HEK293 (cell line): ENCODE measurements at regions not wholly inside any gene's neighbourhood (a gene's known extent, or its start where the extent isn't known, plus 50 kb on each side); places are given as distances from the start of the nearest gene placed in this dataset.

Experiments used
- EGR2 ChIP-seq: fragments of 450-650 bp; formaldehyde crosslinking; IDR thresholded peaks from 2 replicates; pipeline ENCODE4 v1.5.1; 2016; ENCODE audit warnings: low read depth, missing biosample characterization, missing genetic modification characterization
- IKZF3 ChIP-seq: fragments of 450-650 bp; IDR thresholded peaks from 2 replicates; pipeline ENCODE4 v1.5.0; 2018; ENCODE audit warnings: missing biosample characterization, mild to moderate bottlenecking, missing genetic modification characterization, moderate library complexity
- KLF1 ChIP-seq: fragments of 450-650 bp; formaldehyde crosslinking; IDR thresholded peaks from 2 replicates; pipeline ENCODE4 v1.5.1; 2016; ENCODE audit warnings: missing biosample characterization, missing genetic modification characterization
- KLF8 ChIP-seq: fragments of 450-650 bp; formaldehyde crosslinking; IDR thresholded peaks from 2 replicates; pipeline ENCODE4 v1.5.1; 2016; ENCODE audit warnings: missing biosample characterization, missing genetic modification characterization
- KLF9 ChIP-seq: fragments of 450-650 bp; formaldehyde crosslinking; IDR thresholded peaks from 2 replicates; pipeline ENCODE4 v1.5.1; 2016; ENCODE audit warnings: missing biosample characterization, missing genetic modification characterization, low read depth
- OSR2 ChIP-seq: fragments of 450-650 bp; formaldehyde crosslinking; IDR thresholded peaks from 2 replicates; pipeline ENCODE4 v1.5.1; 2016; ENCODE audit warnings: missing biosample characterization, missing genetic modification characterization
- PATZ1 ChIP-seq: fragments of 450-650 bp; formaldehyde crosslinking; IDR thresholded peaks from 2 replicates; pipeline ENCODE4 v1.5.1; 2016; ENCODE audit warnings: missing biosample characterization, missing genetic modification characterization
- SCRT1 ChIP-seq: fragments of 450-650 bp; formaldehyde crosslinking; IDR thresholded peaks from 2 replicates; pipeline ENCODE4 v1.5.1; 2016; ENCODE audit warnings: missing biosample characterization, missing genetic modification characterization, borderline replicate concordance
- SETDB1 ChIP-seq: IDR thresholded peaks from one replicate; pipeline ENCODE4 v1.6.1; 2017; ENCODE audit warnings: mild to moderate bottlenecking, low read length, moderate library complexity, mixed read lengths; ENCODE audit not compliant: insufficient read length
- ZBTB20 ChIP-seq: fragments of 450-650 bp; formaldehyde crosslinking; IDR thresholded peaks from 2 replicates; pipeline ENCODE4 v1.5.1; 2016; ENCODE audit warnings: missing biosample characterization, missing genetic modification characterization
- ZEB2 ChIP-seq: fragments of 450-650 bp; formaldehyde crosslinking; IDR thresholded peaks from 2 replicates; pipeline ENCODE4 v1.5.1; 2016; ENCODE audit warnings: missing biosample characterization, missing genetic modification characterization
- ZFP37 ChIP-seq: fragments of 450-650 bp; formaldehyde crosslinking; IDR thresholded peaks from 2 replicates; pipeline ENCODE4 v1.5.1; 2016; ENCODE audit warnings: missing biosample characterization, missing genetic modification characterization
- ZFP69B ChIP-seq: fragments of 450-650 bp; formaldehyde crosslinking; IDR thresholded peaks from 2 replicates; pipeline ENCODE4 v1.5.1; 2016; ENCODE audit warnings: missing biosample characterization, missing genetic modification characterization
- ZNF148 ChIP-seq: fragments of 450-650 bp; formaldehyde crosslinking; IDR thresholded peaks from 2 replicates; pipeline ENCODE4 v1.5.0; 2017; ENCODE audit warnings: missing biosample characterization, missing genetic modification characterization, borderline replicate concordance
- ZNF274 ChIP-seq, 2 experiments: fragments of 200-500 bp in 1 of 2; fragments of 450-650 bp in 1 of 2; sonication (Bioruptor generic) in 1 of 2; formaldehyde crosslinking in 1 of 2; IDR thresholded peaks; 2 replicates each; pipeline versions ENCODE4 v1.5.1 to v1.6.1; 2014 to 2016; ENCODE audit warnings: borderline replicate concordance in 1 of 2, inconsistent platforms in 1 of 2, low read length in 1 of 2, missing biosample characterization in 1 of 2, missing genetic modification characterization in 1 of 2
- ZNF324 ChIP-seq: fragments of 450-650 bp; formaldehyde crosslinking; IDR thresholded peaks from 2 replicates; pipeline ENCODE4 v1.5.1; 2016; ENCODE audit warnings: missing biosample characterization, missing genetic modification characterization
- ZNF561 ChIP-seq: fragments of 450-650 bp; IDR thresholded peaks from 2 replicates; pipeline ENCODE4 v1.5.1; 2018; ENCODE audit warnings: missing biosample characterization, missing genetic modification characterization, borderline replicate concordance
- ZNF571 ChIP-seq: fragments of 450-650 bp; formaldehyde crosslinking; IDR thresholded peaks from 2 replicates; pipeline ENCODE4 v1.5.0; 2017; ENCODE audit warnings: missing biosample characterization, missing genetic modification characterization
- ZNF600 ChIP-seq: fragments of 450-650 bp; formaldehyde crosslinking; IDR thresholded peaks from 2 replicates; pipeline ENCODE4 v1.5.1; 2016; ENCODE audit warnings: missing biosample characterization, missing genetic modification characterization
- ZNF610 ChIP-seq: fragments of 450-650 bp; formaldehyde crosslinking; IDR thresholded peaks from 2 replicates; pipeline ENCODE4 v1.5.1; 2016; ENCODE audit warnings: missing biosample characterization, missing genetic modification characterization, borderline replicate concordance
- ZNF629 ChIP-seq: fragments of 450-650 bp; formaldehyde crosslinking; IDR thresholded peaks from 2 replicates; pipeline ENCODE4 v1.5.1; 2017; ENCODE audit warnings: missing biosample characterization, missing genetic modification characterization
- ZNF843 ChIP-seq: fragments of 450-650 bp; formaldehyde crosslinking; IDR thresholded peaks from 2 replicates; pipeline ENCODE4 v1.5.1; 2016; ENCODE audit warnings: missing biosample characterization, missing genetic modification characterization
- ZSCAN30 ChIP-seq: fragments of 450-650 bp; IDR thresholded peaks from 2 replicates; pipeline ENCODE4 v1.5.1; 2018; ENCODE audit warnings: missing biosample characterization, mild to moderate bottlenecking, missing genetic modification characterization, moderate library complexity
- ZXDB ChIP-seq: fragments of 450-650 bp; formaldehyde crosslinking; IDR thresholded peaks from 2 replicates; pipeline ENCODE4 v1.5.1; 2016; ENCODE audit warnings: missing biosample characterization, missing genetic modification characterization
- TF ChIP-seq, protein P1 (sequence below): fragments of 450-650 bp; formaldehyde crosslinking; conservative IDR thresholded peaks from 2 replicates; pipeline ENCODE4 v1.5.1; 2016; ENCODE audit warnings: low read depth, missing biosample characterization, missing genetic modification characterization
- TF ChIP-seq, protein P2 (sequence below): fragments of 450-650 bp; IDR thresholded peaks from 2 replicates; pipeline ENCODE4 v1.5.1; 2018; ENCODE audit warnings: missing biosample characterization, mild to moderate bottlenecking, missing genetic modification characterization

DNA sequence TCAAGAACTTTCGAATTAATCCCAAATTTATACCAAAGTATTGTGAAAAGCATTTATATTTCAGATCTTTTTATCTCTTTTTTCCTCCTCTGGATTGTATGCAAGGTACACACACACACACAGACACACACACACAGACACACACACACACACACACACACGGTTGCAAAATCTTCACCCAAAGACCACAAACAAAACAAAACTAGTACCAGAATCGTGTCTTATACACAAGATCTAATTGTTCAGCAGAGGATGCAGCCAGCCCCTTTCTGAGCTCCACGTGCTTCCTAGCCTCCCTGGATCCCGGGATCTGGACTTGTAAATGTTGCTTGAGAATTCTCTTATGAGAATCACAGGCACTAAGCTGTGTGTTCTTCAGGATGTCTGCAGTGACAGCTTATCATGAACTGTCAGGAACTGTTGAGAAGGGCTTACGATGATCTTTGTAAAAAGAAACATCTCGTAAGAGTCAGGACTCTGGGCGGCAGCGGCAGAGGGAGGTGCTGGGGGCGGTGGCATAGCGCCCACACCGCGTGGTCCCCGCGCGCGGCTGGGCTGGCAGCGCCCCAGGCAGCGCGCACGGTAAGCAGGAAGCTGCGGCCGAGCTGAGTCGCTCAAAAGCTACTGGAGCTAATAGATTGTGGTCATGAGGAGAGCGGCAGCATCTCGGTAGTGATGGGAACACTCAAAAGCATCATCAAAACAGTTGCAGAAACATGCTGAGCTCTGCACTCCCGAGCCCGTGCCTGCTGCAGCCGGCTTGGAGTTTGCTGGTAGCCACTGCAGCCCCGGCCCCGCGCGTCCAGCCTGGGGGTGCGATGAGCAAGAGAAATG is 277.6 kb downstream of the GATA3 start (continued):
- TF ChIP-seq IKZF3 (tag by site-specific recombination) (0 out of 2 replicates have a peak, but pooled peaks have one; percentile 38), ZBTB20 (peak; percentile 51; the same call in 1 of the 2 replicates), ZNF561 (0 out of 2 replicates have a peak, but pooled peaks have one; percentile 31), ZNF148 (tag by site-specific recombination) (no peak), OSR2 (tag by site-specific recombination) (peak; percentile 95), ZNF324 (tag by site-specific recombination) (peak; percentile 17; the same call in 1 of the 2 replicates), EGR2 (tag by site-specific recombination) (peak; percentile 73), ZNF629 (0 out of 2 replicates have a peak, but pooled peaks have one; percentile 29), SCRT1 (tag by site-specific recombination) (no peak), ZNF610 (peak; percentile 62; the same call in 1 of the 2 replicates), KLF9 (0 out of 2 replicates have a peak, but pooled peaks have one; percentile 16), ZFP69B (tag by site-specific recombination) (0 out of 2 replicates have a peak, but pooled peaks have one; percentile 26), ZFP37 (tag by site-specific recombination) (peak; percentile 19; the same call in 1 of the 2 replicates), ZNF843 (0 out of 2 replicates have a peak, but pooled peaks have one; percentile 13), ZNF274 (IDR thresholded peaks at IDR 0.05; ENCODE audit: low read length) (no peak), ZNF274 (tag by site-specific recombination; IDR thresholded peaks at IDR 0.05; ENCODE audit: borderline replicate concordance) (no peak), SETDB1 (no peak), KLF1 (tag by site-specific recombination) (no peak), ZNF571 (tag by site-specific recombination) (no peak), PATZ1 (peak; percentile 69), ZNF600 (tag by site-specific recombination) (peak; percentile 82), ZSCAN30 (tag by site-specific recombination) (0 out of 2 replicates have a peak, but pooled peaks have one; percentile 26), KLF8 (tag by site-specific recombination) (0 out of 2 replicates have a peak, but pooled peaks have one; percentile 31), ZXDB (tag by site-specific recombination) (peak; percentile 28; the same call in 1 of the 2 replicates), ZEB2 (tag by site-specific recombination) (peak; percentile 55)
- TF ChIP-seq, protein P1, sequence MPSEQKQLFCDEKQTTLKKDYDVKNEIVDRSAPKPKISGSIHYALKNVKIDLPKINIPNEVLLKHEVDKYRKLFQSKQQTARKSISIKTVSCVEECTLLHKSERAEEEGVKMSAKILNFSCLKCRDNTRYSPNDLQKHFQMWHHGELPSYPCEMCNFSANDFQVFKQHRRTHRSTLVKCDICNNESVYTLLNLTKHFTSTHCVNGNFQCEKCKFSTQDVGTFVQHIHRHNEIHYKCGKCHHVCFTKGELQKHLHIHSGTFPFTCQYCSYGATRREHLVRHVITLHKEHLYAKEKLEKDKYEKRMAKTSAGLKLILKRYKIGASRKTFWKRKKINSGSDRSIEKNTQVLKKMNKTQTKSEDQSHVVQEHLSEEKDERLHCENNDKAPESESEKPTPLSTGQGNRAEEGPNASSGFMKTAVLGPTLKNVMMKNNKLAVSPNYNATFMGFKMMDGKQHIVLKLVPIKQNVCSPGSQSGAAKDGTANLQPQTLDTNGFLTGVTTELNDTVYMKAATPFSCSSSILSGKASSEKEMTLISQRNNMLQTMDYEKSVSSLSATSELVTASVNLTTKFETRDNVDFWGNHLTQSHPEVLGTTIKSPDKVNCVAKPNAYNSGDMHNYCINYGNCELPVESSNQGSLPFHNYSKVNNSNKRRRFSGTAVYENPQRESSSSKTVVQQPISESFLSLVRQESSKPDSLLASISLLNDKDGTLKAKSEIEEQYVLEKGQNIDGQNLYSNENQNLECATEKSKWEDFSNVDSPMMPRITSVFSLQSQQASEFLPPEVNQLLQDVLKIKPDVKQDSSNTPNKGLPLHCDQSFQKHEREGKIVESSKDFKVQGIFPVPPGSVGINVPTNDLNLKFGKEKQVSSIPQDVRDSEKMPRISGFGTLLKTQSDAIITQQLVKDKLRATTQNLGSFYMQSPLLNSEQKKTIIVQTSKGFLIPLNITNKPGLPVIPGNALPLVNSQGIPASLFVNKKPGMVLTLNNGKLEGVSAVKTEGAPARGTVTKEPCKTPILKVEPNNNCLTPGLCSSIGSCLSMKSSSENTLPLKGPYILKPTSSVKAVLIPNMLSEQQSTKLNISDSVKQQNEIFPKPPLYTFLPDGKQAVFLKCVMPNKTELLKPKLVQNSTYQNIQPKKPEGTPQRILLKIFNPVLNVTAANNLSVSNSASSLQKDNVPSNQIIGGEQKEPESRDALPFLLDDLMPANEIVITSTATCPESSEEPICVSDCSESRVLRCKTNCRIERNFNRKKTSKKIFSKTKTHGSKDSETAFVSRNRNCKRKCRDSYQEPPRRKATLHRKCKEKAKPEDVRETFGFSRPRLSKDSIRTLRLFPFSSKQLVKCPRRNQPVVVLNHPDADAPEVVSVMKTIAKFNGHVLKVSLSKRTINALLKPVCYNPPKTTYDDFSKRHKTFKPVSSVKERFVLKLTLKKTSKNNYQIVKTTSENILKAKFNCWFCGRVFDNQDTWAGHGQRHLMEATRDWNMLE (tag by site-specific recombination), result no peak
- TF ChIP-seq, protein P2, sequence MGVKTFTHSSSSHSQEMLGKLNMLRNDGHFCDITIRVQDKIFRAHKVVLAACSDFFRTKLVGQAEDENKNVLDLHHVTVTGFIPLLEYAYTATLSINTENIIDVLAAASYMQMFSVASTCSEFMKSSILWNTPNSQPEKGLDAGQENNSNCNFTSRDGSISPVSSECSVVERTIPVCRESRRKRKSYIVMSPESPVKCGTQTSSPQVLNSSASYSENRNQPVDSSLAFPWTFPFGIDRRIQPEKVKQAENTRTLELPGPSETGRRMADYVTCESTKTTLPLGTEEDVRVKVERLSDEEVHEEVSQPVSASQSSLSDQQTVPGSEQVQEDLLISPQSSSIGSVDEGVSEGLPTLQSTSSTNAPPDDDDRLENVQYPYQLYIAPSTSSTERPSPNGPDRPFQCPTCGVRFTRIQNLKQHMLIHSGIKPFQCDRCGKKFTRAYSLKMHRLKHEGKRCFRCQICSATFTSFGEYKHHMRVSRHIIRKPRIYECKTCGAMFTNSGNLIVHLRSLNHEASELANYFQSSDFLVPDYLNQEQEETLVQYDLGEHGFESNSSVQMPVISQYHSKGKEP, result peak; percentile 73; the same call in 1 of the 2 replicates
